CD4-positive, alpha-beta T cell treated with Interleukin-15 for 1 hour (primary cell): ENCODE measurements at regions not wholly inside any gene's neighbourhood (a gene's known extent, or its start where the extent isn't known, plus 50 kb on each side); places are given as distances from the start of the nearest gene placed in this dataset.

ENCODE experiments used
- DNase-seq: peaks from one replicate; pipeline ENCODE4 v3.0.0-alpha.2; 2020

DNA sequence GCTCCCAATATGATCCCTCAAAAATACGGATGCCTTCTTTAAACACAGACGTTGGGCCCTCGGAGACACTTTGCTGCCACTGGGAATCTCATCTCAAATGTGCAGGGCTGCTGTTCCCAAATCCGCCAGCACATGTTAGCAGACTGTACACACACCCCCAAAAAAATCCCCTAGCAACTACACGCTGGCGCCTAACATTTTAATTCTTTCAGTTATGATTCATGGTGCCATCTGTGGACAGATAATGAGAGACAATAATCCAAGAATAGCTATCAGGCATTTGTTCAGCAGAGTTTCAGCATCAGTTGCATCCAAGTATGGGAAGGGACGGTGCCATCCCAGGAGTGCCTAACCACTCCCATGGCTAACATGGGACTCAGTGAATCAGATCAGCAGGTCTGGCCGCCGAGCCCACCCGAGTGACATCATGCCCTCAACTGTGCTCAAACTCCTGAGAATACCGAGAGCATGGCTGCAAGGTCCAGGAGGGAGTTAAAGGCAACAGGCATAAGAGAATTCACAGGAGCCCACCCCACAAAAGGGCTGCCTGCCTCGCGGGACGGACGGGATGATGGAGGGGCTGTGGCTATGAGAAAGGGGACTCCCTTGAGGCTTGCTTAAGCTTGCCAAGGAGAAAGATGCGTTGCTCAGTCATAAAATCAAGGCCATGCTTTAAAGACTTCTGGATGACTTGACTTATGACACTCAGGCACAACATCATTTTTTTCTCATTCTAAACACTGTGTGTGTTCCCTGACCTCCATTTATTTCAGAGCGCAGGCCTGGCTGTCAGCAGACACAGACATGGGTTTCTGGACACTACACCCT lies 337.0 kb downstream of the SHANK2 start:
- DNase-seq = no peak

DNA sequence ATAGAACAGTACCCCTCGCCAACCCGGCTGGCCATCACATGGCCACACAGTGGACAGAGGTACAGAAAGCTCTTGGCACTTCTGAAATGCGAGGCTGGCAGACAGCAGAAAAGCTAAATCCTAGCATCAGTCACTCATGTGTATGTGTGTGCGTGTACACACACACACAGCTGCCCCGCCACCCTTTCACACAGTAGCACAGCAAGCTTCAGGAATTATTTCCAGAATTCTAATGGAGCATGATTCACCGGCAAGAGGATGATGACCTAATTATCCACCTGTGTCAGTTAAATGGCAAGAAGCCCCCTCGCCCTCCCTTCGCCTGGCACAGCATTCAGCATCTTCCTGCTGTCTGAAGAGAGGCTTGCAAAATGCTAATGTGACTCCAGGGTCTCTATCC lies 336.0 kb downstream of the SHANK2 start:
- DNase-seq = no peak

DNA sequence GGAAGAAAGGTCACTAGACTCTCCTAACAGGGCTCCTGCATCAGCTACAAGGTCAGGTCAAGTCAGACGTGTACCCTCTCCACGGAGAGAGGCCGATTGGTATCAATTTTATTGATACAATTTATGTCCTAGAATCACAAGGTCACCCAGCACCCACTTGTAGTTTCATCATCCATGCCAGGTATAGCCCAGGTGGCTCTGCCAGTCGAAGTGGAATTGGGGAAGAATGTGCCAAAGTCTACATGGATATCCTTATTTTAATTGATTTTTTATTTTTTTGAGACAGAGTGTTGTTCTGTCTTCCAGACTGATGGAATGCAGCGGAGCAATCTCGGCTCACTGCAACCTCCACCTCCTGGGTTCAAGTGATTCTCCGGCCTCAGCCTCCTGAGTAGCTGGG lies 334.1 kb downstream of the SHANK2 start:
- no peak for DNase-seq

GRCh38 chr11:70921804-70922203 lies 330.6 kb downstream of the SHANK2 start:
- no peak for DNase-seq

- DNase-seq = no peak
These were observed 328.3 kb downstream of the SHANK2 start for GRCh38 chr11:70924108-70924507.

DNA sequence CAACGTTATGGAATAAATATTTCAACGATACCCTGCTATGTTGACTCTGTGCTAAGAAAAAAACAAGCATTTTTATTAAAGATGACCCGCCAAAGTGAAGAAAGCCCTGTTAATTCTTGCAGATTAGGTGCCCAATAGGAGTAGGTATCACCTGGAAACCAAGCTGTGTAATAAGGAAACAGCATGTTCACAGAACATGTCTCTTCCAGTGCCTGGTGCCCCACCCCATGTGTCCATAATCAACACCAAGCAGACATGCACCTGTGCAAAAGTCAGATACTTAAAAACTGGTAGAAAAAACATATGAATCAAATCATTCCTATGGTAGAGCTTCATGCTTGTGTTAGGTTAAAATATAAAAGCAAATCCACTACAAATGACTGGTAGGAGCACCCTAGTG lies 327.1 kb downstream of the SHANK2 start:
- no peak for DNase-seq

DNA sequence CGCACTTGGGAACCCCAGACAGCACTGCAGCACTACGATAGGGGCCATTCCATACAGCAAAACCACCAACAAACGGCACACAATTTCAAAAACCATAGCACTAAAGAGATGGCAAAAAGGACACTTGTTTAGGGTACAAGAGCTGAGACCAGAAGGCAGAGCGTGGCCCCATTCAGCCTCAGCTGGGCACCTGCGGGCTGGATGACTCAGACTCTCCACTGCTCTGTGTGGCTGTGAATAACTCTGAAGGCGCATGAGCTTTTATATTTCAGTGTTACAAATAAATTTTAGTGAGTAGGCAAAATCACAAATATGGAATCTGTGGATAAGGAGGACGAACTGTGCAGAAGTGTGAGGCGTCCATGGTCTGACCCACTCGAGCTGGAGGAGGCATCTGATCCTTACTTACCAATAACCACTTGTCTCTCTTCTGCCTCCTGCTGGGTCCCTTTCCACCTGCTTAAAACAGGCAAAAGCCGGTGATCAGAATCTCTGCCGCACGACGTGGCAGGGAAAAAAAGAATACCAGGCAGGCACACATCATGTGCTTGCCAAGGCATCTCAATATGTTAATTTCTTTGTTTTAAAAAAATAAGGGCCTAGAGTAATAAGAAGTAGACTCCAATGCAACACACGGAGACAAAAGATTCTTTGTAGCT lies 325.7 kb downstream of the SHANK2 start:
- no peak for DNase-seq

DNA sequence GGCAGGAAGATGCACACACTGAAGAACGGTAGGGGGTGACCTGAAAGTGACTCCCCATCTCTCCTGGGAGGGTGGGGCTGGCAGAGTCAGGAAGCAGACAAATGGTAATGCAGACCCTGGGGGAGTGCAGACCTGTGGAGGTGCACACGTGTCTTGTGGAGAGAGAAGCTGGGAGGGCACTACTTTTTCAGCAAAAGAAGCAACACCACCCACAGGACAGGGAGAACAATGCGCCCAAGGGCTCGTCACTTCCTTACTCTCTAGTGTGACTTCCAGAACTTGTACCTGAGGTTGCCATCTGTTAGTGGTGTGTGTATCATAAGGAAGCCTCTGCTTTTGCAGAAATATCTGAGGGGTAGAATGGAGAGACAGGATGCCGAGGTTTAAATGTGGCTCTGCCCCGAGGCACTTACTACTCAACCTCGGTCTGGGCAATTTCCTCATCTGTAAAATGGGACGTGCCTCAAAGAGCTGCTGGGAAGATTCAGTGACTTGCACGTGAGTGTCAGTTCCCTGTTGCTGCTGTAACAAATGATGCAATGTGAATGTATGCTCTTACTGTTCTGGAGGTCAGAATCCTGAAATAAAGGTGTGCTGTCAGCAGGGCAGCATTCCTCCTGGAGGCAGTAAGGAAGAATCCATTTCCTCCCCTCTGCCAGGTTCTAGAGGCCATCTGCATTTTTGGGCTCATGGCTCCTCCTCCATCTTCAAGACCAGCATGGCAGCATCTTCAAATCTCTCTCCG lies 323.4 kb downstream of the SHANK2 start:
- DNase-seq = no peak

GRCh38 chr11:70930215-70930614 lies 322.2 kb downstream of the SHANK2 start:
- no peak for DNase-seq

GRCh38 chr11:70931430-70931829 lies 320.9 kb downstream of the SHANK2 start:
- no peak for DNase-seq

GRCh38 chr11:70933981-70934583 lies 318.3 kb downstream of the SHANK2 start:
- no peak for DNase-seq

DNA sequence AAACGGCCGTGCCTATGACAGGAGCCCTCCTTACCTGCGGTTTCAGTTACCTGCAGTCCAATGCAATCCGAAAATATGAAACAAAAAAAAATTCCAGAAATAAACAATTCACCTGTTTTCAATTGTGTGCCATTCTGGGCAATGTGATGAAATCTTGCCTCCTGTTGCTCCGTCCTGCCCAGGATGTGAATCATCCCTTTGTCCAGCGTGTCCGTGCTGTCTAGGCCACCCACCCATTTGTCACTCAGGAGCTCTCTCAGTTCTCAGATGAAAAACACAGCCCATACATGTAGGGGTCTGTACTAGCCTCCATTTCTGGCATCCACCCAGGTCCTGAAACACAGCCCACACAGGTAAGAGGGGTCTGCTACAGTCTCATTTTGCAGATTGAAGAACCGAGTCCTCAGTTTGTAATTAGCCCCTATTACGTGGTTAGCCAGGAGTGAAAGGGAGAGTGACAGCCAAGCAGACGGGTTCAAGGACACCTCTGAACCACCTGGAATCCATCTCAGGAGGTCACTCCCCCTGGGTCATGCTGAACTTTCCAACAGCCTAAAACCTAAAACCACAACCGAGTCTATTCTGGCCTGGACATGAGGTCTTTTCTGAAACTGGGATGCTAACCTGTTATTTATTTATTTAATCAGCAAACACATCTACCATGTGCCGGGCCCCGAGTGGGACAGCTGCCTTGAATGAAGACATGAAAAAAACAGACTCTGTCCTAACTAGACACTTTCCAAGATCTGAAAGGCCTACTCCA lies 317.2 kb downstream of the SHANK2 start:
- no peak for DNase-seq

DNA sequence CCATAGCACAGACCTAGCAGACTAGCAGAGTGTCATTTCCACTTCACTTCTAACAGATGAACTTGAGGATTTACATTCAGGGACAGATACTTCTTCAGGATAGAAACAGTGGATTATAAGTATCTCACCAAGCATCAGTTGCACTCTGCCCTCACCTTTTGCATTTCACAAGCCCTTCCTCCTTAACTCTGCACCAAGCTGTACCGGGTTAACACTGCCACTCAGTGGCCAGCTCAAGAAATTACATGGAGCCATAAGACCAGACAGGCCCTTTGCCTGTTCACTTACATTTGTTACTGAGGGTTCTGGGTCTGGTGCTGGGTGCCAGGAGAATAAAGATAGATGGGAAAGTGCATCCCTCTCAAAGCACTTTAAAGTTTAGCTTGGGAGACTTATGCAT lies 309.8 kb downstream of the SHANK2 start:
- DNase-seq = no peak

DNA sequence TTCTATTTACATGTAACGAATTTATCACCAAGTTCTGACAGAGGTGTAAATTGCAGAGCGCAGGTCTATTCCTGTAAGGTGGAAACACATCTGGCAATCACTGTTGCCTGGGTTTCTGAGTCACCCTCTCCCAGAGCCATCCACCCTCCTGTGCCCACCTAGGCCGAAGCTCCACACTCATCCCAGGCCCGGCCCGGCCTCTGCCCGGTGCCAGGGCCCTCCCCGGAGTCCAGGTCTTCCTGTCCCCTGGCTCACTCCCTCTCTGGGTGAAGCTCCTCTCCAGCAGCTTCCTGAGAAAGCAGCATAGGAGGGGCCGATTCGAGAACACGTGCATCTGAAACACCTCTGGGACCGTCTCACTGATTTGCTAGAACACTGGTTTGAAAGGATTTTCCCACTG lies 308.2 kb downstream of the SHANK2 start:
- no peak for DNase-seq

DNA sequence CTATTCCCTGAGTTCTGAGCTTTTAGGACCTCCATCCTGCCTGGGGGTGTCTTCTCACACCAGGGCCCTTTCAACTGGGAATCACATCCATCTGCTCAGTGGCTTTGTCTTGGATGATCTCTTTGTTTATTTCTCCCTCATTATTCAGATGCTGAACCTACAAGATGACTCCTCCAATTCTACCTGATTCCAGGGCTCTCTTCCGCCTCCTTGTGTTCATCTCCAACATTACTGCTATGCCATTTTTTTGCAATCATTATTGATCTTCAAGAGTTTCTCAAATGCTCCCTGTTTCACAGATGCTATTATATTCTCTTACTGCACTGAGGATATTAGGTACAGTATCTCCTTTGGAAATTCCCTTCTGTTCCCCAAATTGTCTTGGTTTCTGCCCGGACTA lies 307.7 kb downstream of the SHANK2 start:
- DNase-seq = no peak

DNA sequence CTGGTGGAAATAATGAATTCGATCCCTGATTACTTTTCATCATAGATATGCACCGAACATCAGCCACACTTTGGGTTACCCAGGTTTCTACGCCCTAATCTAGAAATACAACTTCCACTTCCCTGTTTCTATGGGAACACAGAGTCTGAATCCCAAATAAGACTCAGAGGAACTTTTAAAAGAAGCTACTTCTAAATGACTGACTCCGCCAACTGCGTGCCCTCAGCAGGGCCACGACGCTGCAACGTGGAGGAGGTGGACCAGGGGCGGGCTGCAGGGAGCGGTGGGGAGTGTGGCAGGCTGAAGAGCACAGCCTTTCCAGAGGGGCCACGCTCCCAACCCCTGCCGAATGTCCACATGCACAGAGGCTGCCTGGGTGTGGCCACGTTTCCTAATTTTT lies 304.0 kb downstream of the SHANK2 start:
- no peak for DNase-seq

DNA sequence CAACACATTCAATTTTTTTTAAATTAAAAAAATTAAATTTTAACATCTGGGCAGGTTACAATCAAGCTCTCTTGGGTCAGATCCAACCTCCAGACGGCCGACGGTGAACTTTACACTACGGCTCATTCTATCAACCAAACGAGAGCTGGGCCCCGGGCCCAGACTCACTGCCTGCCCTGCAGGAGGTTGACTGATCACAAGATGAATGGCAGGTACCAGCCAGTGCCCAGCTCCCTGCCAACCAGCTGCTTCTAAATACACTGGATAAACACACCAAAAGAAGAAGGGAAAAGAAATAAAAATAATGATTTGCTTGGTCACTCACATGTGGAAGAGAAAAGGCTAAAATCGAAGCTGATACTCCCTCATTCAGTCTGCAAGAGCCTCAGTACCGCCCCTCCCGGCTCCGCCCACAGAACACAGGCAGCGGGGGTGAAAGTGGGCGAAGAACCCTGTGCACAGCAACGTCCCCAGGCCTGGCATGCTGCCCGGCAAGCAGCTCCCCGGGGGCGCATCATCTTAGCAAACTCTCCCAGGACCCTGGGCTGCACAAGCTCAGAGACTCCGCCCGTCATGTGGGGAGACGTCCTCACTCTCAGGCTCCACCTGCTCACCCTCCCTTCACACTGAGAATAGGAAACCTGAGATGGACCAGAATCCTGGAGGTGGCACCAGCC lies 303.4 kb downstream of the SHANK2 start:
- DNase-seq = no peak

DNA sequence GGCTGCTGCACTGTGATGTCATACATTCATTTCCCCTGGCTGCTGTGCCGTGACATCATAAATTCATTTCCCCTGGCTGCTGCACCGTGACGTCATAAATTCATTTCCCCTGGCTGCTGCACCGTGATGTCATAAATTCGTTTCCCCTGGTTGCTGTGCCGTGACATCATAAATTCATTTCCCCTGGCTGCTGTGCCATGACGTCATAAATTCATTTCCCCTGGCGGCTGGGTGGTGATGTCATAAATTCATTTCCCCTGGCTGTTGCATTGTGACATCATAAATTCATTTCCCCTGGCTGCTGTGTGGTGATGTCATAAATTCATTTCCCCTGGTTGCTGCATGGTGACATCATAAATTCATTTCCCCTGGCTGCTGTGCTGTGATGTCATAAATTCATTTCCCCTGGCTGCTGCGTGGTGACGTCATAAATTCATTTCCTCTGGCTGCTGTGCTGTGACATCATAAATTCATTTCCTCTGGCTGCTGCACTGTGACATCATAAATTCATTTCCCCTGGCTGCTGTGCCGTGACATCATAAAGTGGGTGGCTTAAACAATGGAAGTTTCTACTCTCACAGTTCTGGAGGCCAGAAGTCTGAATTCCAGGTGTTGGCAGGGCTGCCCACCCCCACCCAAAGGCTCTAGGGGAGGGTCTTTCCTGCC lies 301.1 kb downstream of the SHANK2 start:
- DNase-seq = no peak

DNA sequence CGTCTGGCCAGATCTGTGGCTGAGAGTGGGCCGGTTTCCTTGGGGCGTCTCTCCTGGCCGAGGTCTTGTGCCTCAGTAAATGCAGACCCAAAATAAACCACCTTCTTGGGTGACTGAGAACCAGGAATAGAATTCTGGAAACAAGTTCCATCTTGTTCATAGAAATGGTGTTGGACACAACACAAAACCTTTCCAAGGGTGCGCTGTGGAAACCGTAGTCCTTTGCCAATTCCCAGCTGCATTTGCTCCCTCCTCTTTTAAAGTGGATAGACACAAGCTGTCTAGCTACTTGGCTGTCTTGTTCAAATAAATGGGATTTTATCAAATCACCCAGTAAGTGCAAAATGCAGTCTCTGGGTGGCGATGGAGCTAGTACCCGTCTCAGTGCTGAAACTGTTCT lies 300.2 kb downstream of the SHANK2 start:
- DNase-seq = no peak

DNA sequence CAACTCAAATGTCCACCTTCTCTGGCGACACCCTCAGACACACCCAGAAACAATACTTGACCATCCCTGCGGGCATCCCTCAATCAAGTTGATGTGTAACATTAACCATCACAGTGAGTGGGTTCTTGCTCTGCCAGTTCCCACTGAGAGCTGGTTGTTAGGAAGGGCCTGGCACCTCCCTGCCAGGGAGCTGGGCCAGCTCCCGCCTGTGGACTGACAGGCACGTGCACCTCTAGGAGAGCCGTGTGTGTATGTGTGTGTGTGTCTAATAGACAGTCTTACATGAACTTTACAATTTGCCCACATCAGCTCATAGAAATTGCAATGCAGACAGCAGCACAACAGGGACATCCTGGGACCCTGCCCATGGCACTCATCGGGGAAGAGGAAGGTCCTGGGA lies 298.7 kb downstream of the SHANK2 start:
- no peak for DNase-seq

DNA sequence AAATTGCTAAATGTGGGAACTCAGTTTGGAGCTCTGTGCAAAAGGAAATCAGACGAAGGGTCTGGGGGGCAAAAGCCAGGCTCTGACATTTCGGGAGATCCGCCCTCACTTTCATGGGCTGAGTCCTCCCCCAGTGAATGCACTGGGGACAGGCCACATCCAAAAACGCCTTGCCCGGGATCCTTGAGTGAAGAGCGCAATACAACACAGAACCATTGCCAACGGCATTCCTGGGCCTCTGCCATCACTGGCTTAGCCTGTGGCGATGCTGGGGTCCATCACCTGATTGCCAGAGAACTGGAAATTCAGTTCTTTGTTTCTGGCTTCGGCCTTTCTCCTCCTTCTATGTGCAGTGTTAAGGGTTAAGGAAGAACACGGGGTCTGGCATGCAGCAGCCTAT lies 297.9 kb downstream of the SHANK2 start:
- no peak for DNase-seq
